CD14-positive monocyte (primary cell): ENCODE measurements at regions not wholly inside any gene's neighbourhood (a gene's known extent, or its start where the extent isn't known, plus 50 kb on each side); places are given as distances from the start of the nearest gene placed in this dataset.

Experiments
- DNase-seq, 3 donors: peaks; one replicate each; pipeline ENCODE4 v3.0.0-alpha.2; 2011 to 2022
- H2AFZ ChIP-seq: 2 replicates; pipeline ENCODE4 v1.6.0; 2012; ENCODE audit warnings: mild to moderate bottlenecking, low read depth, low read length, inconsistent platforms; ENCODE audit not compliant: insufficient read depth, poor library complexity, severe bottlenecking
- H3K27ac ChIP-seq, 2 donors: 1 replicate in 1 of 2; 2 replicates in 1 of 2; pipeline ENCODE4 v1.5.1; 2012 to 2013; ENCODE audit warnings: low read length in 2 of 2, control low read depth in 1 of 2, inconsistent platforms in 1 of 2, low read depth in 1 of 2, mild to moderate bottlenecking in 1 of 2
- H3K27me3 ChIP-seq, 2 donors: one replicate each; pipeline versions ENCODE4 v1.6.0 to v1.6.1; 2011 to 2013; ENCODE audit warnings: low read length in 2 of 2; ENCODE audit not compliant: control insufficient read depth in 2 of 2, insufficient read depth in 2 of 2
- H3K36me3 ChIP-seq, 2 donors: replicated peaks in 1 of 2; 1 replicate in 1 of 2; 2 replicates in 1 of 2; pipeline versions ENCODE4 v1.5.1 to v1.6.1; 2012 to 2013; ENCODE audit warnings: low read length in 2 of 2, control low read depth in 1 of 2, inconsistent platforms in 1 of 2, mild to moderate bottlenecking in 1 of 2; ENCODE audit not compliant: insufficient read depth in 2 of 2, control insufficient read depth in 1 of 2
- H3K4me1 ChIP-seq, 2 donors: 1 replicate in 1 of 2; 2 replicates in 1 of 2; pipeline versions ENCODE4 v1.5.1 to v1.6.1; 2012 to 2013; ENCODE audit warnings: low read length in 2 of 2, control low read depth in 1 of 2, inconsistent platforms in 1 of 2, mild to moderate bottlenecking in 1 of 2, moderate library complexity in 1 of 2; ENCODE audit not compliant: insufficient read depth in 2 of 2, control insufficient read depth in 1 of 2
- H3K4me2 ChIP-seq: replicated peaks from 2 replicates; pipeline ENCODE3; 2012; ENCODE audit warnings: low read length, moderate library complexity, mild to moderate bottlenecking; ENCODE audit not compliant: poor library complexity, severe bottlenecking; ENCODE audit errors: extremely low read depth
- H3K4me3 ChIP-seq, 3 experiments: fragments of 200-600 bp in 1 of 3; sonication (generic) in 1 of 3; replicated peaks in 1 of 3; 1 replicate in 2 of 3; 2 replicates in 1 of 3; pipeline ENCODE4 v1.5.1; 2011 to 2013; ENCODE audit warnings: low read length in 3 of 3, mild to moderate bottlenecking in 3 of 3, control low read depth in 2 of 3, low read depth in 2 of 3, inconsistent platforms in 1 of 3, moderate library complexity in 1 of 3
- H3K79me2 ChIP-seq: 2 replicates; pipeline ENCODE4 v1.6.0; 2012; ENCODE audit warnings: mild to moderate bottlenecking, control low read depth, inconsistent platforms, low read length, moderate library complexity; ENCODE audit not compliant: insufficient read depth
- H3K9ac ChIP-seq: 2 replicates; pipeline ENCODE4 v1.6.0; 2017; ENCODE audit warnings: low read length, mild to moderate bottlenecking; ENCODE audit not compliant: insufficient read depth, poor library complexity, severe bottlenecking
- H3K9me3 ChIP-seq, 2 donors: replicated peaks in 1 of 2; 1 replicate in 1 of 2; 2 replicates in 1 of 2; pipeline versions ENCODE4 v1.5.1 to v1.6.1; 2012 to 2013; ENCODE audit warnings: low read length in 2 of 2, control low read depth in 1 of 2; ENCODE audit not compliant: control insufficient read depth in 1 of 2, insufficient read depth in 1 of 2
- H4K20me1 ChIP-seq: 2 replicates; pipeline ENCODE4 v1.6.0; 2012; ENCODE audit warnings: mild to moderate bottlenecking, low read length, control low read depth, moderate library complexity; ENCODE audit not compliant: insufficient read depth
- H3K27ac Mint-ChIP-seq, 7 donors: one replicate each; pipeline ENCODE4 v1.8.0; 2020; ENCODE audit warnings: mild to moderate bottlenecking in 7 of 7, mixed read lengths in 7 of 7, moderate library complexity in 6 of 7, inconsistent platforms in 2 of 7
- H3K27me3 Mint-ChIP-seq, 3 donors: one replicate each; pipeline ENCODE4 v1.8.0; 2021 to 2022; ENCODE audit warnings: low read depth in 3 of 3, mild to moderate bottlenecking in 3 of 3, mixed read lengths in 3 of 3, moderate library complexity in 3 of 3, inconsistent platforms in 1 of 3
- H3K36me3 Mint-ChIP-seq, 2 donors: one replicate each; pipeline ENCODE4 v1.8.0; 2020; ENCODE audit warnings: mixed read lengths in 2 of 2, inconsistent platforms in 1 of 2, mild to moderate bottlenecking in 1 of 2
- H3K4me1 Mint-ChIP-seq: one replicate; pipeline ENCODE4 v1.8.0; 2020; ENCODE audit warnings: mild to moderate bottlenecking, mixed read lengths
- H3K4me3 Mint-ChIP-seq, 2 donors: one replicate each; pipeline ENCODE4 v1.8.0; 2020; ENCODE audit warnings: mild to moderate bottlenecking in 2 of 2, mixed read lengths in 2 of 2, moderate library complexity in 1 of 2
- H3K9me3 Mint-ChIP-seq, 7 donors: one replicate each; pipeline ENCODE4 v1.8.0; 2020 to 2022; ENCODE audit warnings: mixed read lengths in 7 of 7, mild to moderate bottlenecking in 6 of 7, moderate library complexity in 6 of 7, inconsistent platforms in 2 of 7
- CTCF ChIP-seq: fragments of 200-600 bp; IDR thresholded peaks from one replicate; pipeline ENCODE4 v1.8.0; 2022; ENCODE audit warnings: antibody characterized with exemption, mild to moderate bottlenecking
- WGBS: methylation state at CpG from one replicate; pipeline ENCODE4 v1.1.5; 2013; ENCODE audit warnings: missing lambda C conversion rate; ENCODE audit not compliant: insufficient coverage; 5-methylcytosine and 5-hydroxymethylcytosine counted together
- intact Hi-C, 2 donors: fragments of 100-400 bp; cut with micrococcal nuclease; formaldehyde crosslinking; loops; one replicate each; pipeline versions ENCODE4 v1.15.0 to v1.15.1; 2023

- no peaks in the 10 kb centered on the region for H3K79me2 ChIP-seq
- no peak overlapping the region for H3K4me3 Mint-ChIP-seq
- H3K27ac Mint-ChIP-seq: no peak overlapping the region
- no peak for DNase-seq
- H4K20me1 ChIP-seq: no peaks in the 10 kb centered on the region
- no peak overlapping the region for H3K27ac ChIP-seq
- no peaks in the 10 kb centered on the region for H3K36me3 Mint-ChIP-seq
- H3K4me2 ChIP-seq: no peak overlapping the region
- no peak overlapping the region for H2AFZ ChIP-seq
- 100% methylated on average over 1 of the region's 2 CpGs for WGBS
- H3K27me3 Mint-ChIP-seq: peaks cover 0 to 2% (median 0%) of the 10 kb centered on the region in 3 donors
- H3K9ac ChIP-seq: no peak overlapping the region
- H3K9me3 Mint-ChIP-seq: peaks cover 2 to 22% (median 10%) of the 10 kb centered on the region in 7 donors
- H3K4me1 ChIP-seq: no peaks in the 10 kb centered on the region
- H3K9me3 ChIP-seq: peaks cover 0 to 13% of the 10 kb centered on the region in 2 donors
- no peak for TF ChIP-seq CTCF
- H3K36me3 ChIP-seq: no peaks in the 10 kb centered on the region
- intact Hi-C loops: no loop called here
- no peak overlapping the region for H3K4me3 ChIP-seq
- no peaks in the 10 kb centered on the region for H3K27me3 ChIP-seq
- no peaks in the 10 kb centered on the region for H3K4me1 Mint-ChIP-seq
Observed at GRCh38 chr7:69147631-69148030, 450.6 kb upstream of the AUTS2 start.

DNA sequence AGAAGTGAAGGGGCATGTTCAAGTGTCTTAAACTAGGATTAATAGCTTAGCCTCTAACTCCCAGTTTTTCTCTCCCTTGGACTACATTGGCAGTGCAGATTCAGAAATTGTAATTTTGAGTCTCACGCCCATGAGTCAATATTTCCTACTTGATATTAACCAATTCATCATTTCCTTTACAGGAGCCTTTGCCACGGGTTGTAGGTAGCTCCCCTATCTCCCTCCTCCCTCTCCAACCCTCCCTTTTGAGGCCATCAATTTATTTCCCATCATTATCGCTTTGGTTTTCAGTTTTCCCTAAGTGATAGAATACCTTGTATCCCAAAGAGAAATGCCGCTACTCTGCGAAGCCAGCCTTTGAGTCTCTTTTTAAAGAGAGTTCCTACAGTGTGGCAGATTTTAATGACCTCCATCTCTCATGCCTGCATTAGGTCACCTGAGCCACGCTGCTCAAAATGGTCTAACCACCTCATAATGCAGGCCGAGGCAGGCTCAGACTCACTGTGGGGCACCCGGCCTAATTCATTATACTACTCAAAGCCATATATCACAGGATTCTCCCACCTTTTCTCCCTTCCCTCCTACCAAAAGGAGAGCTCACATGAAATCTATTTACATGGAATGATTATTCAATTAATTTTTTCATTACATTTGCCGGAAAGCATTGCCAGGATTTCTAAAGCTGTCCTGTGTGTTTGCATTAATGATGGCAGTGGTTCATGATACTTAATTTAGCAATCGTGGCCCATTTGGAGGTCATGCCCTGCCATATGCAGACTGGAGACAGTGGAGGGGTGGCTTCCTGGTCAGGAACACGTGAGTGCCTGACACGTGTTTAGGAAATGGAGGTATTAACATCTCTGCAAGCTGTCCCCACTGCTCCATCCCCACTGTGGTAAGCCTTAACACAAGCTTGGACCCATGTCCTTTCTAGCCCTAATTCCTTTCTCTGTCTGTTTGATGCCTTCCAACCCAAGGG lies 448.2 kb upstream of the AUTS2 start:
- Histone ChIP-seq H3K27ac (no peak overlapping the region), H2AFZ (no peak overlapping the region), H3K9ac (no peak overlapping the region), H3K4me2 (no peak overlapping the region), H3K27me3 (no peaks in the 10 kb centered on the region), H3K79me2 (no peaks in the 10 kb centered on the region), H4K20me1 (no peaks in the 10 kb centered on the region), H3K4me1 (no peaks in the 10 kb centered on the region), H3K36me3 (no peaks in the 10 kb centered on the region), H3K9me3 (peaks cover 0 to 18% of the 10 kb centered on the region in 2 donors), H3K4me3 (no peak overlapping the region)
- no peak for DNase-seq
- WGBS: 87% methylated on average over 9 of the region's 12 CpGs
- no peaks in the 10 kb centered on the region for H3K4me1 Mint-ChIP-seq
- peaks cover 2 to 21% (median 14%) of the 10 kb centered on the region in 7 donors for H3K9me3 Mint-ChIP-seq
- H3K4me3 Mint-ChIP-seq: no peak overlapping the region
- no peak for TF ChIP-seq CTCF
- intact Hi-C loops: no loop called here
- H3K36me3 Mint-ChIP-seq: no peaks in the 10 kb centered on the region
- H3K27ac Mint-ChIP-seq: no peak overlapping the region
- H3K27me3 Mint-ChIP-seq: no peaks in the 10 kb centered on the region
